ENCODE measurements at regions not wholly inside any gene's neighbourhood (a gene's known extent, or its start where the extent isn't known, plus 50 kb on each side); places are given as distances from the start of the nearest gene placed in this dataset.

DNA sequence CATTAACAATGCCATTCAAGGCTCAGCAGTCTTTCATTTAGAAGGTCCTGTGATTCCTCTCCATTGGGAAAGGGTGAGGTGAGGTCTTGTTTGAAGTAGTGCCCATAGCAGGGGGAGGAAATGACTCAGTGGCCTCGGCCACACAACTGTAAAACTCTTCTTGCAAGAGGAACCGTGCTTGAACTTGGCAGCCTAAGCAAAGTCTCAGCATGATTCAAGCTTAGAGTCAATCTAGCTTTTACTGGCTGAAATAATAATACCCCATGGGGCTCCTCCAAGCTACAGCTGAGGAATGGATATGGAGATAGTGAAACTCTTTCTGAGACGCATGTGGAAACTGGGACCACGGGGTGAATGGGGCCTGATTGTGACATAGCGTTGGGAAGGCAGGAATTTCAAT lies 428.2 kb downstream of the BMP2 start:
- TF ChIP-seq, protein P1, sequence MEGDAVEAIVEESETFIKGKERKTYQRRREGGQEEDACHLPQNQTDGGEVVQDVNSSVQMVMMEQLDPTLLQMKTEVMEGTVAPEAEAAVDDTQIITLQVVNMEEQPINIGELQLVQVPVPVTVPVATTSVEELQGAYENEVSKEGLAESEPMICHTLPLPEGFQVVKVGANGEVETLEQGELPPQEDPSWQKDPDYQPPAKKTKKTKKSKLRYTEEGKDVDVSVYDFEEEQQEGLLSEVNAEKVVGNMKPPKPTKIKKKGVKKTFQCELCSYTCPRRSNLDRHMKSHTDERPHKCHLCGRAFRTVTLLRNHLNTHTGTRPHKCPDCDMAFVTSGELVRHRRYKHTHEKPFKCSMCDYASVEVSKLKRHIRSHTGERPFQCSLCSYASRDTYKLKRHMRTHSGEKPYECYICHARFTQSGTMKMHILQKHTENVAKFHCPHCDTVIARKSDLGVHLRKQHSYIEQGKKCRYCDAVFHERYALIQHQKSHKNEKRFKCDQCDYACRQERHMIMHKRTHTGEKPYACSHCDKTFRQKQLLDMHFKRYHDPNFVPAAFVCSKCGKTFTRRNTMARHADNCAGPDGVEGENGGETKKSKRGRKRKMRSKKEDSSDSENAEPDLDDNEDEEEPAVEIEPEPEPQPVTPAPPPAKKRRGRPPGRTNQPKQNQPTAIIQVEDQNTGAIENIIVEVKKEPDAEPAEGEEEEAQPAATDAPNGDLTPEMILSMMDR (conservative IDR thresholded peaks at IDR 0.05): no peak
- TF ChIP-seq ZFX (IDR thresholded peaks at IDR 0.05): no peak
